Endothelial cell of umbilical vein (primary cell): ENCODE measurements at regions not wholly inside any gene's neighbourhood (a gene's known extent, or its start where the extent isn't known, plus 50 kb on each side); places are given as distances from the start of the nearest gene placed in this dataset.

Source experiments
- BruUV-seq: library from RNA; stranded (reverse); fragments of 400-500 nt; replicated peaks from 2 replicates; lab custom pipeline; 2021; lab: Mats Ljungman, UMichigan
- CTCF ChIA-PET: fragments of 300-600, 350-600 bp; sonication (Branson Sonifier 250); formaldehyde crosslinking; loops from one replicate; lab custom pipeline; 2021; ENCODE audit warnings: antibody characterized with exemption, inconsistent platforms; lab: Charles Lee
- POLR2A ChIA-PET: fragments of 300-600, 350-600 bp; sonication (Branson Sonifier 250); formaldehyde crosslinking; loops from one replicate; lab custom pipeline; 2021; ENCODE audit warnings: antibody characterized with exemption, inconsistent platforms; lab: Charles Lee
- DNase-seq: peaks from one replicate; pipeline ENCODE4 v3.0.0-alpha.2; 2011; ENCODE audit warnings: low read depth, low spot score
- FAIRE-seq: peaks from 2 replicates; lab custom pipeline; 2011; peaks lifted over from hg19 to GRCh38; lab: Jason Lieb, UNC
- H2AFZ ChIP-seq: 2 replicates; pipeline ENCODE4 v1.6.0; 2012; ENCODE audit warnings: low read depth, low read length, control low read depth, inconsistent platforms
- H3K27ac ChIP-seq: 2 replicates; pipeline ENCODE4 v1.5.1; 2011; ENCODE audit warnings: low read depth, mild to moderate bottlenecking, control low read depth, low read length, moderate library complexity; ENCODE audit not compliant: insufficient read depth
- H3K27me3 ChIP-seq, 2 experiments: 2 replicates each; pipeline versions ENCODE4 v1.6.0 to v1.6.1; 2011; ENCODE audit warnings: low read length in 2 of 2, mixed read lengths in 1 of 2; ENCODE audit not compliant: control insufficient read depth in 2 of 2, insufficient read depth in 2 of 2
- H3K36me3 ChIP-seq, 2 experiments: 2 replicates in 1 of 2; 3 replicates in 1 of 2; pipeline ENCODE4 v1.5.1; 2011; ENCODE audit warnings: low read length in 2 of 2, mild to moderate bottlenecking in 1 of 2, moderate library complexity in 1 of 2; ENCODE audit not compliant: control insufficient read depth in 2 of 2, insufficient read depth in 2 of 2; ENCODE audit errors: extremely low read depth in 1 of 2
- H3K4me1 ChIP-seq: 3 replicates; pipeline ENCODE4 v1.5.1; 2011; ENCODE audit warnings: mild to moderate bottlenecking, low read length; ENCODE audit not compliant: control insufficient read depth, insufficient read depth; ENCODE audit errors: extremely low read depth
- H3K4me2 ChIP-seq: 2 replicates; pipeline ENCODE4 v1.6.1; 2011; ENCODE audit warnings: low read length, control low read depth, mixed read lengths; ENCODE audit not compliant: insufficient read depth
- H3K4me3 ChIP-seq, 3 experiments: fragments of 200-600 bp in 1 of 3; sonication (generic), shearing (Covaris generic) in 1 of 3; replicated peaks in 1 of 3; 2 replicates each; pipeline ENCODE4 v1.5.1; 2011 to 2016; ENCODE audit warnings: control low read depth in 3 of 3, low read length in 3 of 3, mild to moderate bottlenecking in 2 of 3, inconsistent platforms in 1 of 3, low read depth in 1 of 3, moderate library complexity in 1 of 3; ENCODE audit not compliant: insufficient read depth in 1 of 3
- H3K79me2 ChIP-seq: 2 replicates; pipeline ENCODE4 v1.6.0; 2012; ENCODE audit warnings: low read length, inconsistent platforms; ENCODE audit not compliant: control insufficient read depth, insufficient read depth
- H3K9ac ChIP-seq: replicated peaks from 2 replicates; pipeline ENCODE3; 2011; ENCODE audit warnings: low read length, control low read depth; ENCODE audit not compliant: insufficient read depth; ENCODE audit errors: extremely low read depth
- H3K9me1 ChIP-seq: replicated peaks from 3 replicates; pipeline ENCODE4 v1.6.0; 2011; ENCODE audit warnings: mild to moderate bottlenecking, low read length; ENCODE audit not compliant: control insufficient read depth, insufficient read depth; ENCODE audit errors: extremely low read depth
- H3K9me3 ChIP-seq: replicated peaks from 2 replicates; pipeline ENCODE4 v1.5.1; 2012; ENCODE audit warnings: low read length, inconsistent platforms; ENCODE audit not compliant: control insufficient read depth, insufficient read depth
- H4K20me1 ChIP-seq: replicated peaks from 2 replicates; pipeline ENCODE3; 2011; ENCODE audit warnings: mild to moderate bottlenecking, low read length; ENCODE audit not compliant: control insufficient read depth, insufficient read depth; ENCODE audit errors: extremely low read depth
- EZH2 ChIP-seq: IDR thresholded peaks from 2 replicates; pipeline ENCODE4 v1.6.1; 2012; ENCODE audit warnings: borderline replicate concordance, low read depth, mild to moderate bottlenecking, moderate library complexity, low read length, inconsistent platforms; ENCODE audit not compliant: severe bottlenecking
- FOS ChIP-seq: IDR thresholded peaks from 2 replicates; pipeline ENCODE4 v1.6.1; 2011; ENCODE audit warnings: mild to moderate bottlenecking, low read length, moderate library complexity, borderline replicate concordance; ENCODE audit not compliant: insufficient read depth
- GATA2 ChIP-seq: IDR thresholded peaks from 2 replicates; pipeline ENCODE4 v1.7.0; 2011; ENCODE audit warnings: low read depth, mild to moderate bottlenecking, moderate library complexity, mixed read lengths, low read length; ENCODE audit not compliant: insufficient read length, insufficient read depth
- JUN ChIP-seq: IDR thresholded peaks from 2 replicates; pipeline ENCODE4 v1.6.1; 2011; ENCODE audit warnings: borderline replicate concordance, low read depth; ENCODE audit not compliant: insufficient read length, insufficient read depth
- MYC ChIP-seq: IDR thresholded peaks from one replicate; pipeline ENCODE4 v1.6.1; 2011; ENCODE audit warnings: mild to moderate bottlenecking, low read depth, low read length
- POLR2A ChIP-seq: IDR thresholded peaks from 2 replicates; pipeline ENCODE4 v1.6.1; 2012; ENCODE audit warnings: low read depth, mild to moderate bottlenecking, control low read depth, low read length
- POLR2AphosphoS5 ChIP-seq: IDR thresholded peaks from 2 replicates; pipeline ENCODE4 v1.6.1; 2012; ENCODE audit warnings: low read depth, mild to moderate bottlenecking, control low read depth, low read length, moderate library complexity; ENCODE audit not compliant: insufficient read depth
- dilution Hi-C: fragments of 300-500 bp; cut with MboI; formaldehyde crosslinking; loops from one replicate; pipeline ENCODE4 v1.15.0; 2019; ENCODE audit warnings: low sequenced_read_pairs; ENCODE audit not compliant: extremely low pct_ligation_motif_present
- intact Hi-C: fragments of 100-400 bp; cut with micrococcal nuclease; formaldehyde crosslinking; loops from one replicate; pipeline ENCODE4 v1.10.0; 2022
- TF ChIP-seq, protein P1 (sequence below): IDR thresholded peaks from 2 replicates; pipeline ENCODE4 v1.6.1; 2011; ENCODE audit not compliant: insufficient read depth, insufficient read length
- TF ChIP-seq, protein P2 (sequence below), 2 donors: IDR thresholded peaks; 1 replicate in 1 of 2; 2 replicates in 1 of 2; pipeline ENCODE4 v1.5.1; 2011; ENCODE audit warnings: low read length in 2 of 2, mild to moderate bottlenecking in 2 of 2, moderate library complexity in 2 of 2, control low read depth in 1 of 2, inconsistent platforms in 1 of 2, low read depth in 1 of 2; ENCODE audit not compliant: insufficient read depth in 1 of 2; ENCODE audit errors: extremely low read depth in 1 of 2

GRCh38 chr20:56955680-56956079, 310.8 kb downstream of the BMP7 start:
- CTCF ChIA-PET = no interaction called here
- TF ChIP-seq, protein P1, sequence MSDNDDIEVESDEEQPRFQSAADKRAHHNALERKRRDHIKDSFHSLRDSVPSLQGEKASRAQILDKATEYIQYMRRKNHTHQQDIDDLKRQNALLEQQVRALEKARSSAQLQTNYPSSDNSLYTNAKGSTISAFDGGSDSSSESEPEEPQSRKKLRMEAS = no peak
- TF ChIP-seq MYC (no peak), POLR2AphosphoS5 (no peak), POLR2A (no peak), FOS (no peak), GATA2 (no peak), JUN (no peak), EZH2 (no peak)
- TF ChIP-seq, protein P2, sequence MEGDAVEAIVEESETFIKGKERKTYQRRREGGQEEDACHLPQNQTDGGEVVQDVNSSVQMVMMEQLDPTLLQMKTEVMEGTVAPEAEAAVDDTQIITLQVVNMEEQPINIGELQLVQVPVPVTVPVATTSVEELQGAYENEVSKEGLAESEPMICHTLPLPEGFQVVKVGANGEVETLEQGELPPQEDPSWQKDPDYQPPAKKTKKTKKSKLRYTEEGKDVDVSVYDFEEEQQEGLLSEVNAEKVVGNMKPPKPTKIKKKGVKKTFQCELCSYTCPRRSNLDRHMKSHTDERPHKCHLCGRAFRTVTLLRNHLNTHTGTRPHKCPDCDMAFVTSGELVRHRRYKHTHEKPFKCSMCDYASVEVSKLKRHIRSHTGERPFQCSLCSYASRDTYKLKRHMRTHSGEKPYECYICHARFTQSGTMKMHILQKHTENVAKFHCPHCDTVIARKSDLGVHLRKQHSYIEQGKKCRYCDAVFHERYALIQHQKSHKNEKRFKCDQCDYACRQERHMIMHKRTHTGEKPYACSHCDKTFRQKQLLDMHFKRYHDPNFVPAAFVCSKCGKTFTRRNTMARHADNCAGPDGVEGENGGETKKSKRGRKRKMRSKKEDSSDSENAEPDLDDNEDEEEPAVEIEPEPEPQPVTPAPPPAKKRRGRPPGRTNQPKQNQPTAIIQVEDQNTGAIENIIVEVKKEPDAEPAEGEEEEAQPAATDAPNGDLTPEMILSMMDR (IDR thresholded peaks at IDR 0.05; ENCODE audit: extremely low read depth in 1 of 2, insufficient read depth in 1 of 2, low read depth in 1 of 2, low read length in 2 of 2) = no peak
- Histone ChIP-seq H3K4me2 (no peak overlapping the region), H4K20me1 (no peaks in the 10 kb centered on the region), H3K9ac (no peak overlapping the region), H3K9me1 (no peaks in the 10 kb centered on the region), H3K36me3 (no peaks in the 10 kb centered on the region), H3K9me3 (no peaks in the 10 kb centered on the region), H2AFZ (no peak overlapping the region), H3K4me3 (no peak overlapping the region), H3K27me3 (no peaks in the 10 kb centered on the region), H3K79me2 (no peaks in the 10 kb centered on the region), H3K4me1 (no peaks in the 10 kb centered on the region), H3K27ac (no peak overlapping the region)
- POLR2A ChIA-PET = no interaction called here
- dilution Hi-C loops (no loop called here), intact Hi-C loops (no loop called here)
- DNase-seq = no peak
- no TSS peak for BruUV-seq
- no peak for FAIRE-seq
